ENCODE measurements at regions not wholly inside any gene's neighbourhood (a gene's known extent, or its start where the extent isn't known, plus 50 kb on each side); places are given as distances from the start of the nearest gene placed in this dataset.
A peak's percentile ranks its signal among the peaks of the same experiment; 100 is the strongest.

- no peak for DNase-seq
Measured at GRCh38 chr3:70554170-70554569, 241.7 kb upstream of the MDFIC2 start.

GRCh38 chr3:70550723-70551319 is 238.4 kb upstream of the MDFIC2 start:
- peak; percentile 58 for DNase-seq

GRCh38 chr3:70546679-70547078 is 234.2 kb upstream of the MDFIC2 start:
- DNase-seq: no peak

DNA sequence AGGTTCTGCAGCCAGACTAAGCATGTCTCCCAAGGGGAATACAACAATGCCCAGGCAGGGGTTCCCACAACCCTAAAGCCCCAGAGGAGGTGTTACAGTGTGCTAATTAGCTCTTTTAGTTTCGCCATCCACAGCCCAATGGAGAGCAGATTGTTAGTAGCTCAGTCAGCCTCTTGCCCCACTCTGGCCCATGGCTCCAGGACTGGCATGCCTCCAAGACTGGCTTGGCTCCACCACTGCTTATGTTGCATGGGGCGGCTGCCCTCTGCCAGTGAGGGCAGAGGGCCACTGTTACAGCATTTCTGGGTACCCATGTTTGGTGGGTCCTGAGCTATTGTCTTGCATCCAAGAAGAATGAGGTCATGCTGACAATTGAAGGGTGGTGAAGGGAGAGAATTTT is 231.1 kb upstream of the MDFIC2 start:
- DNase-seq: no peak

DNA sequence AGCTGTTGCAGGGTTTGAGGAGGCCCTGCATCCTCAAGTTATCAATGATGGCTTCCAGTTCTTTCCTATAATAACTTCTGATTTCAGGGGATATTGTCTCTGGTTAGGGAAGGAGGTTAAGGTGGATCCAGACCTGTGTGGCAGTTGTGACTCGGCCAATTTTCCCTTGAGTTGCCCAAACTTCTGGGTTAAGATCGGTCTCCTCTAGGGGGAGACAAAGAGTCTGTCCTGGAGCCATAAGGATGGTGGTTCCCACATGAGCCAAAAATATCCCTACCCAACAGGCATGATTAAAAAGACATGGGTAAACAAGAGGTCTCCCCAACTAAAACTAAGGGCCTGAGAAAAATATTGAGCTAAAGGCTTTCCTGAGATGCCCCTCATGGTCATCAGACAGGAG is 227.5 kb upstream of the MDFIC2 start:
- DNase-seq: no peak

- DNase-seq: no peak
Measured at GRCh38 chr3:70532806-70533205, 220.4 kb upstream of the MDFIC2 start.

- DNase-seq: no peak
Measured at GRCh38 chr3:70531838-70532489, 219.5 kb upstream of the MDFIC2 start.

- DNase-seq: no peak
Measured at GRCh38 chr3:70531063-70531657, 218.7 kb upstream of the MDFIC2 start.

DNA sequence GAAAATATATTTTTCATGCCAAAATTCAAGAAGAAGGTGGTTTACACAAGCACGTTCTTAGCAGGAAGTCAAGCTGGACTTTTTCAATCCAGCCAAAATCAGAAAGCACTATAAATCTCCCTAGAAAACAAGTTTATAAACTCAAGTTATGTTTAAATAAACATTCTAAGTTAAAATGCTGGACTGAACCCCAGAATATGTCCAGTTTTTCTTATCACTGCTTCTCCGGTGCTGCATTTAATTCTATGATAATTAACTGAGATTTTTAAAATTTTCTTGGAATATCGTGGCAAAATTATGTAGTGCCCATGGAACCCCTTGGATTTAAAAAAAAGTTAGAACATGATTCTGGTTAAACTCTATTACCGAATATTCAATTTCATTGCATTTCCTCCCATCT is 218.2 kb upstream of the MDFIC2 start:
- DNase-seq: no peak

- no peak for DNase-seq
Measured at GRCh38 chr3:70527026-70527425, 214.6 kb upstream of the MDFIC2 start.

DNA sequence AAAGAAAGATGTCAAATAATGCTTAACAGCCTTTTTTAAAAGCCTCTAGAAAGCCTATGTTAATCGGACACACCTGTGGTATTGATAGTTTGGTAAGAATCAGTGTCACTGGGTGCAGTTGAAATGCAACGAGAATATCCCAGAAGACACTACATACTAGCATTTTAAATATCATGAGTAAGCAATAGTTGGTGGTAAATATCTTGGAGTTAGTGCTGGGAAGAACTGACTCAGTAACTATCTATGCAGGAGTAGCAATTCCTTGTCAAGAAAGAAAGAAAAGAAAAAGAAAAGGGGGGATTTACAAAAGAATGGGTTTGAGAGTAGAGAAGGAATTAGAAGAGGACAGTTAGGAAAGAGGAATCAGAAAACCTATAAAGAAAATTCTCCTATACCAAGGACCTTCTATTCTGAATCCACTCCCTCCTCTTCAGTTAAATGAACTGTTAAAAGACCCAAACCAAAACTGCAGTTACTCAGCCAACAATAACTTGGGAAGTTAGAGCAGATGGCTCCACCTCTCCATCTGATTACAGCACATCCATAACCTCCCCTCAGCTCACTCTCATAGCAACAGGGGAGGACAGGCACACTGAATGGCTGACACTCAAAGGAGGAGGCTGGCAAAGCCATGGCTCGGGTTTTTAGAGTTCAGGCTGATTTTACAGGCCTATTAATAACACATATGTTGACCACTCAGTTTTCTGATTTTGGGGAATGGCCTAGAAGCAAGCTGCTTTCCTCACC is 207.6 kb upstream of the MDFIC2 start:
- DNase-seq: peak; percentile 36

DNA sequence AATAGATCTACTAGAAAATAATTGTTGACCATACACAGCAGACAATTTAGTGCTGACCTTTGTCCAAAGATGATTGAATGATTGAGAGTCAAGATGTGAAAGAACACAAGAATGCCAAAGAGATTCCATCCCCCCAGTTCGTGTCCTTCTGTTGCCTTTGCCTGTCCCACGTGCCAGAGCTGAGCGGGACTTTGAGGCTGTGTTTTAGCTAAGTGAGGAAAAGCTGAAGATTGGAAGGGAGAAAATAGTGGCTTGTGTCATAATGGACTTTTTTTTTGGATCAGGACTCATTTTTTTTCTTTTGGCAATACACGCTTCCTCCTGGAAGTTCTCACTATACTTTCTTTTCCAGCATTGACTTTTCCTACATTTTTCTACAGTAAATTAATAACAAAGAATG is 206.6 kb upstream of the MDFIC2 start:
- DNase-seq: peak; percentile 39

GRCh38 chr3:70518356-70518755 is 205.9 kb upstream of the MDFIC2 start:
- peak; percentile 64 for DNase-seq

DNA sequence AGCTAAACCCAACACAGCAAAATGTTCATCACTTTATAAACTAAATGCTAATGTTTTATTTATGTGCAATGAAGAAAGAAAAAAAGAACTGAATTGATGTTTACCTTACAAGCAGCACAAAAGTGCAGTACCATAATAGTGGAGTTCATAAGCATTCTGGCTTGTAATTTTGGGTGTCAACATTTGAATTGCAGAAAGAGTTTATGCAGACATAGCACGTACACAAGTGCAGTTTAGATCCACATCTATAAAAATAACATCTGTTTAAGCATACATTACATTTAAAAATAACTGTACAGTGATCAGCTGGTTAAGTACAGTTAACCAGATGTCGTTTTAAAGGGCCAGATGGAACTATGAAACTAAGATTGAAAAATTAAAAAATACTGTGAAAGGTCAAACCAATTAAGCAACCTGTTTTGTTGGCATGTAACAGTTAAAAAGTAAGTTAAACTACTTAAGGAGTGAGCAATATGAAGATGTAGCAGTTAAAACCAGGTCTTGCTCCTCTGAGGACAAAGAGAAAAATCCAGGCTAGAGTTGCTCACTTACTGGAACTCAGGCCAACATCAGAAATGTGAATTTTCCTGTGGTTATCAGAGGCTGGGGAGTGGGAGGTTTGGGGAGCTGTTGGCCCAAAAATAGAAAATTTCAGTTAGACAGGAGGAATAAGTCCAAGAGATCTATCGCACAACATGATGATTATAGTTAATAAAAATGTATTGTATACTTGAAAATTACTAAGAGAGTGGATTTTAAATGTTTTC is 204.9 kb upstream of the MDFIC2 start:
- DNase-seq: no peak

DNA sequence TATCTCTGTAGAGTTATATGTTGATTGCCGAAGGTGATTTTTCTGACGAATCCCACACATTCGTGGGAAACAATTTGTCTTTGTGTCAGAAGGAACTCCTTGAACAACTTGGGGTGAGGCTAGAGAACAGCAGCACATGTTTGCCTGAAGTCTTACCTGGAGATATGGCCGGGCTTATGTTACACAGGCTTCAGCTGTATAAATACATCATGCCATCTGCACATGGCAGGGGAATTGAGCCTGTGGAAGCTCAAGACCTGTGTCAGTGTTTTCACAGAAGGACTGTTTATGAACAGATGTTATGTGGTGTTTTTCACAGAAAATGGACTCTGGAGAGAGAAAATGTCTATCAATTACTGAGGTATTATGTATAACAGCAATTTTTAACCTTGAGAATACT is 203.6 kb upstream of the MDFIC2 start:
- no peak for DNase-seq

DNA sequence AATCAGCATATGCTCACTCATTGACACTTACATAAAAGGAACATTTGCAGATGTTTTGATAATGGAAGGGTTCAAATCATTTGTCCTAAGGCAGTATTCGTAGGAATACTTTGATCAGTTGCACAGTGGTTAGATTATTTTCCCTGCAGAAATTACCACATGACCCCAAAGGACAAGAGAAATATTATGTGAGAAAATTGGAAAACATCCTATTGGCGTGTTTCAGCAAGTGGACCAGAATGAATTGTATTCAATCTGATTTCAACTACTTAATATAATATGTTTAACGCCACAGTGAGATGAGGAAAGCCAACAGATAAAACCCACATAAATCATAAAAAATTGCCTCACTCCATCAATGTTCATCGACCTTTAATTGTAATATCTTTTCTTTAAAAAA is 195.0 kb upstream of the MDFIC2 start:
- DNase-seq: no peak

DNA sequence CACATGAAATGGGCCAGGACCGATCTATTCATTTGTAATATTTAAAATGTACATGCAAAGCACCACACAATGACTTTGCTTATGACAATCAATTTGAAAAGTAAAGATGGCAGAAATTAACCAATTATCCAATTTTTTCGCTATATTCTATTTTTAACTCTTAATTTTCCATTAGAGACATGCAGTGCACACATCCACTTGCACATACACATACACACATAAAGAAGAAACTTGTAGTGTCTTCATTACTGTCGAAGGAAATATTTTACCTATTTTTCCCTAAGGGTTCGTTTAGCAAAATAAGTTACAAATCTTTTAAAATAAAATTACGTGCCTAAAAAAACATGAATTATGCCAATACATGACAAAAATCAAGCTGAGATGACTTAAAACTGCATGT is 194.3 kb upstream of the MDFIC2 start:
- DNase-seq: no peak

- DNase-seq: no peak
Measured at GRCh38 chr3:70501561-70501960, 189.1 kb upstream of the MDFIC2 start.

GRCh38 chr3:70488816-70489215 is 176.4 kb upstream of the MDFIC2 start:
- DNase-seq: no peak

DNA sequence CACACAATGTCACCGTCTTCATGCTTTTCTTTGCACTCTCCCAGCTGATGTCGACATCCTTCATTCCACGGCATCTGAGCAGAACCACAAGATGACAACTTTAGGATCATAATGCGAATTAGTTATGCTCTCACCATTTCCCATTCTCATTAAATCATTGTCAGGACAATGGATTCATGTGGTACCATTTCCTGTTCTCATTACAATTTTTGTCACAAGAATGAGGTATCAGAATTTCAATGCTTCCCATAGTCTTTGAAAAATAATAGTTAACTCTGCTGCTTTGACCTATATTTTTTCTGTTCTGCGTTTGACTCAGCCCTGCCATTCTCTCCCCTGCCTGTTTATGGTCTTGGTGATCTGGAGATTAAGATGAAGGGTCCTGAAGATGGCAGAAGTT is 175.7 kb upstream of the MDFIC2 start:
- DNase-seq: no peak

- DNase-seq: no peak
Measured at GRCh38 chr3:70486414-70487017, 174.1 kb upstream of the MDFIC2 start.

DNA sequence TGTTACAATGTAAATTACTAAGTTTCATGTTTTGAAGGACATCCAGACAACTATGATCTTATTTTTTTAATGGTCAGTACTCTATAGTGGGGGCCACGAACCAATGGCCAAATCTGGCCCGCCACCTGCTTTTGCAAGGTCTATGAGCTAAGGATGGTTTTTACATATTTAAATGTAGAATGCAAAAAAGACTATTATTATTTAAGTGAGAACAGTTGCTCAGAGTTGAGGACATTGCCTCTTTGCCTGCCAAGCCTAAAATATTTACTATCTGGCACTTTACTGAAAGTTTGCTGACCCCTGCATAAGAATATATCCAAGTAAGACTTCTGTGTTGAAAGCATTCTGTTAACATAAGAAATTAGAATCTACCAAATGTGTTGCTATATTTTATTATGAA is 163.7 kb upstream of the MDFIC2 start:
- DNase-seq: no peak

Measured in femur (tissue), 1 donor.